GM18907 (cell line): ENCODE measurements at regions not wholly inside any gene's neighbourhood (a gene's known extent, or its start where the extent isn't known, plus 50 kb on each side); places are given as distances from the start of the nearest gene placed in this dataset.

ENCODE experiments used
- ATAC-seq: cut with Tn5 transposase; IDR thresholded peaks from one replicate; pipeline ENCODE4 v1.9.1; 2021; ENCODE audit warnings: mild to moderate bottlenecking, moderate library complexity; ENCODE audit not compliant: unreplicated experiment

DNA sequence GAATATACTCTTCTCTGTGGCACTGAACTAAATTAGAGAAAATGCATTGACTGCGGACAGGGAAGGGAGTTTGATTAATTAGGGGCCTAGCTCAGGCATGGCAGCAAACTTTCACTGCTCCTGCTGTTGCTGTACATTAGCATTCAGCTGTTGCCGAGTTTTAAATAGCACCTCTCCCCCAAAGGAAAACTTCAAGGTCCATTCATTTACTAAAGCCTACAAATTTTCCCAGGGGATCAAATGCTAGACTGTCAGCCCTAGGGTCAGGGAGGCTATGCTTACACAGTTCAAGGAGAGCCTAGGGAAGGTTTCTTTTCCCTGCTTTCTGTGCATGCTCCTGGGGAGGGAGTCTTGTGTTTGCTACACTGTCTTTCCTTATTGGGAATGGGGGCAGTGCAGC lies 60.0 kb upstream of the GZMB start:
- no peak for ATAC-seq

DNA sequence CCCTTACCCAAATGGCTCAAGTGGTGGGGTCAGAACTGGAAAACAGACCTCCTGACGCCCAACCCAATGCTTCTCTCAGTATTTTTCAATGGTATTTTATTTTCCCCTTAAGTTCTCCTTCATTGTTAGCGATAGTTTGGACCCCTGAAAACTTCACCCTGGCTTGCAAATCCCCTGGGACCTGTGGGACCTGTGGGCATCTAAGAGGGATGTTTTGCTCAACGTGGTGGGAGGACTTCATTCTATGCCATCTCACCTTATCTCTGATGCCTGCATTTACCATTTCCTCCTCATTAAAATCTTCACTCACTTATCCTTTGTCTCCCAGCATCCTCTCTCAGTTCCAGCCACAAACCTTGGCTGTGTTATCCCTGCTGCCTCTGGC lies 59.4 kb upstream of the GZMB start:
- ATAC-seq, result no peak

DNA sequence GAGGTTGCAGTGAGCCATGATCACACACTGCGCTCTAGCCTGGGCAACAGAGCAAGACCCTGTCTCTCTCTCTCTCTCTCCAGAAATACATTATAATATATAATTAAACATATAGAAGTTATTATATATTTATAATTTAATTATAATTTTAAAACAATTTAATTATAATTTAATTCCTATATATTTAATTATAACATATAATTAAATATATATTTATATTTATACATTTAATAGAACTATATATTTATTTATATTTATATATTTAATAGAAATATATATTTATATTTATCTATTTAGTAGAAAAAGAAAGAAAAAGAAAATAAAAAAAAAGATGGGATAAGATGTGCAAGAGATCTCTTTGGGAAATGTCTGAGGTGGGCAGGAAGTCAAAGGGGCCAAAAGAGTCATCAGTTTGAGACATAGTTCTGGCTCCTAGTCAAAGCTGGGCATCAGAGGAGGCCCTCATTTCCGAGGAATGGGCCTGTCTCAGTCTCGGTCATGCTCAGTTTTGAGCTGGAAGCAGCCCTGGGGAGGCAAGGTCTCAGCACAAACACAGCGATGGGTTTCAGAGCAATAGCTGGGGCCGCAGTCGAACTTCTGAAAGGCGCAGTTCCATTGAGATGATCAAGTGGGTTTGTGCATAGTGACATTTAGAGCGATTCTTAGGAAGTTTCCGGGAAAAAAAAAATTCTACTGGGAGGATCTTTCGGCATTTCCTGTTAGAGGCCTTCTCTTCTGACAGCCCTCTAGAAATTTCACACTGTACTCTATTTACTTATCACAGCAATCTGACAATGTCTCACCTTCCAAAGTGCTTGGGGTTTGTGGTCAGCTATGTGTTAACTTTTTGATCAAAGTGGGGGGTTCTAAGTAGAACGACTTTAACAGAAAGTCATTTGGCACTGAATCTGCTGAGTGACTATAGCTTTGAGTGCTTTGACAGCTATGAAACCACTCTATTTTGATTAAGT lies 58.7 kb upstream of the GZMB start:
- no peak for ATAC-seq

DNA sequence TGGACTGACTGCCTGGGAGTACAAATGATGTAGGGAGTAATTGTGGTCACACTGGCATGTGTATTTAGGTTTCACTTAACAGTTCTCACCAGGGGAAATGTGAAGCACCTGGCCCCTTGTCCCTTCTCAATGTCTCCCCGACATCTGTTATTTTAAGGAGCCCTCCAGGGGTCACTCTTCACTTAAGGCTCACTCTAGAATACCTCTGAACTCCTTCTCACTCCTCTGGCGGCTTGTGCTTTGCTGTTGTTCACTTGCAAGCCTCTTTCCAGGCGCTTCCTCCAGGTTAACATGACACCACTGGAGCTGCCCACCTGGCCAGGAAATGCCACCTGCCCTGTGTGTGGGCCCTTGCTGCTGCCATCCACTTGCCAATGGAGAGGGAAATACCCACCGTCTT lies 56.5 kb upstream of the GZMB start:
- ATAC-seq, result peak; percentile 70

DNA sequence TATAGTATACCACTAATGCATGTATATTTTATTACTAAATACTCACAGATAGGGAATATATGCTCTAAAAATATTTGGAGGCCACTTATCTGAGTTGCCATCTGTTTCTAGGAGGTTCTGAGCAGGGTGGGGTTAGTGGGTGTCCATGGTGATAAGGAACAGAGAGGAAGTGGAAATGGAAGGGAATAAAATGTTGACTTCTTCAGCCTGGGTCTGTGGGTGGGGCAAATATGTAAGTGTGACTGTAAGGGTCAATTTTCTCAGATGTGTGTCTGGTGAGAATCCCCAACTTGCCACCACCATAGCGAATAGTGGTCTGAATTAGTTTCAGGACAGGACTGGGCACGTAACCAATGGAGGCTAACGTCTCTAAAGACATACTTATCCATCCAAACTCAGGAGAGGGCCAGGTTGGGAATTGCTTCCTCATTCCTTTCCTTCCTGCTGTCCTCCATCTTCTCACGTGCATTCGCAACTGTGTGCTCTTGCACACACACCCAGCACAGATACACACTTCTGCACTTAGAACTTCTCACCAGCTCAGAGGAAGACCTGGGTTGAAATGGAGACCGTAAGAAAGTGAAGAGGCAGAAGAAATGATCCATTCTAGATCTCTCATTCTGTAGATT lies 54.2 kb upstream of the GZMB start:
- no peak for ATAC-seq
